Liver (tissue), 8 donors: ENCODE measurements at regions not wholly inside any gene's neighbourhood (a gene's known extent, or its start where the extent isn't known, plus 50 kb on each side); places are given as distances from the start of the nearest gene placed in this dataset.
"Not testable (repeated sequence)": the region's sequence is repeated elsewhere in the genome, so short reads cannot be mapped to it uniquely, and the experiment has no call there.

Experiments
- DNase-seq: peaks from one replicate; pipeline ENCODE4 v3.0.0-alpha.2; 2017; ENCODE audit warnings: low spot score
- H3K27ac ChIP-seq, 2 donors: one replicate each; pipeline ENCODE4 v1.7.0; 2013; ENCODE audit warnings: inconsistent platforms in 2 of 2, low read length in 2 of 2, control low read depth in 1 of 2, low read depth in 1 of 2, mild to moderate bottlenecking in 1 of 2
- H3K27me3 ChIP-seq, 4 donors: one replicate each; pipeline versions ENCODE4 v1.6.1 to v1.7.0; 2013; ENCODE audit warnings: low read length in 3 of 4, inconsistent platforms in 1 of 4, mild to moderate bottlenecking in 1 of 4, moderate library complexity in 1 of 4; ENCODE audit not compliant: control insufficient read depth in 4 of 4, insufficient read depth in 4 of 4
- H3K36me3 ChIP-seq, 4 donors: one replicate each; pipeline versions ENCODE4 v1.6.1 to v1.7.0; 2013; ENCODE audit warnings: low read length in 3 of 4, mild to moderate bottlenecking in 3 of 4, low read depth in 1 of 4, moderate library complexity in 1 of 4; ENCODE audit not compliant: control insufficient read depth in 4 of 4, insufficient read depth in 3 of 4
- H3K4me1 ChIP-seq, 4 donors: one replicate each; pipeline versions ENCODE4 v1.6.1 to v1.7.0; 2013; ENCODE audit warnings: low read length in 3 of 4, mild to moderate bottlenecking in 3 of 4, moderate library complexity in 1 of 4; ENCODE audit not compliant: control insufficient read depth in 4 of 4, insufficient read depth in 4 of 4
- H3K4me3 ChIP-seq, 3 donors: one replicate each; pipeline versions ENCODE4 v1.6.1 to v1.7.0; 2013; ENCODE audit warnings: low read length in 3 of 3, control low read depth in 1 of 3, low read depth in 1 of 3, mild to moderate bottlenecking in 1 of 3
- H3K9ac ChIP-seq, 2 donors: one replicate each; pipeline ENCODE4 v1.7.0; 2013; ENCODE audit warnings: low read length in 2 of 2, mild to moderate bottlenecking in 2 of 2, moderate library complexity in 2 of 2, control low read depth in 1 of 2, low read depth in 1 of 2
- H3K9me3 ChIP-seq, 4 donors: one replicate each; pipeline versions ENCODE4 v1.6.1 to v1.7.0; 2013; ENCODE audit warnings: low read length in 3 of 4; ENCODE audit not compliant: control insufficient read depth in 4 of 4
- ATF3 ChIP-seq: IDR thresholded peaks from 2 replicates; pipeline ENCODE4 v1.6.1; 2016; ENCODE audit warnings: antibody characterized with exemption
- CTCF ChIP-seq: fragments of 150-350 bp; IDR thresholded peaks from 2 replicates; pipeline ENCODE4 v1.5.1; 2017; ENCODE audit warnings: improper control_type of control experiment, low read depth, low read length; ENCODE audit not compliant: missing input control
- EGR1 ChIP-seq, 2 donors: IDR thresholded peaks; 2 replicates each; pipeline ENCODE4 v1.6.1; 2016 to 2018; ENCODE audit warnings: antibody characterized with exemption in 2 of 2, low read depth in 2 of 2
- FOXA1 ChIP-seq: IDR thresholded peaks from 2 replicates; pipeline ENCODE4 v1.6.1; 2016; ENCODE audit warnings: antibody characterized with exemption
- FOXA2 ChIP-seq: IDR thresholded peaks from 2 replicates; pipeline ENCODE4 v1.6.1; 2016; ENCODE audit warnings: antibody characterized with exemption
- GABPA ChIP-seq, 2 donors: IDR thresholded peaks in 1 of 2; conservative IDR thresholded peaks in 1 of 2; 2 replicates each; pipeline ENCODE4 v1.6.1; 2016; ENCODE audit warnings: antibody characterized with exemption in 2 of 2, mild to moderate bottlenecking in 1 of 2, moderate library complexity in 1 of 2
- HNF4A ChIP-seq, 2 donors: conservative IDR thresholded peaks; 2 replicates each; pipeline ENCODE4 v1.6.1; 2016; ENCODE audit warnings: antibody characterized with exemption in 2 of 2, mild to moderate bottlenecking in 2 of 2
- HNF4G ChIP-seq: IDR thresholded peaks from 2 replicates; pipeline ENCODE4 v1.6.1; 2016; ENCODE audit warnings: antibody characterized with exemption
- JUND ChIP-seq, 2 donors: IDR thresholded peaks; 2 replicates each; pipeline ENCODE4 v1.6.1; 2016; ENCODE audit warnings: antibody characterized with exemption in 2 of 2
- MAX ChIP-seq: IDR thresholded peaks from 2 replicates; pipeline ENCODE4 v1.6.1; 2016; ENCODE audit warnings: antibody characterized with exemption
- NR2F2 ChIP-seq: IDR thresholded peaks from 2 replicates; pipeline ENCODE4 v1.6.1; 2016; ENCODE audit warnings: antibody characterized with exemption
- RAD21 ChIP-seq, 2 donors: IDR thresholded peaks; 2 replicates each; pipeline ENCODE4 v1.6.1; 2016; ENCODE audit warnings: antibody characterized with exemption in 2 of 2, mild to moderate bottlenecking in 2 of 2
- RXRA ChIP-seq, 2 donors: IDR thresholded peaks; 2 replicates each; pipeline ENCODE4 v1.6.1; 2017 to 2018; ENCODE audit warnings: antibody characterized with exemption in 2 of 2, mild to moderate bottlenecking in 1 of 2
- SP1 ChIP-seq: IDR thresholded peaks from 2 replicates; pipeline ENCODE4 v1.6.1; 2018; ENCODE audit warnings: antibody characterized with exemption, mild to moderate bottlenecking
- TAF1 ChIP-seq: conservative IDR thresholded peaks from 2 replicates; pipeline ENCODE4 v1.6.1; 2016; ENCODE audit warnings: antibody characterized with exemption, mild to moderate bottlenecking
- YY1 ChIP-seq: IDR thresholded peaks from 2 replicates; pipeline ENCODE4 v1.6.1; 2016; ENCODE audit warnings: antibody characterized with exemption, mild to moderate bottlenecking
- ZBTB33 ChIP-seq: IDR thresholded peaks from 2 replicates; pipeline ENCODE4 v1.6.1; 2016; ENCODE audit warnings: antibody characterized with exemption
- WGBS: extraction: QIAGEN DNeasy Blood & Tissue Kit; methylation state at CpG from one replicate; pipeline ENCODE4 v1.1.7; 2013; 5-methylcytosine and 5-hydroxymethylcytosine counted together
- donor health status: healthy.
- donor health status: healthy.
- donor health status: healthy.
- donor health status: healthy.
- donor health status: healthy.

- peaks cover 0 to 3% (median 0%) of the 10 kb centered on the region in 4 donors for H3K27me3 ChIP-seq
- no peak overlapping the region for H3K4me3 ChIP-seq
- no peaks in the 10 kb centered on the region for H3K9me3 ChIP-seq
- H3K36me3 ChIP-seq = no peaks in the 10 kb centered on the region
- no peak overlapping the region for H3K9ac ChIP-seq
- H3K27ac ChIP-seq = no peak overlapping the region
- TF ChIP-seq HNF4G (no peak), EGR1 (IDR thresholded peaks at IDR 0.05; ENCODE audit: low read depth in 2 of 2) (no peak), YY1 (no peak), GABPA (IDR thresholded peaks at IDR 0.05 in 1 of 2, conservative IDR thresholded peaks at IDR 0.05 in 1 of 2) (no peak), RXRA (IDR thresholded peaks at IDR 0.05) (no peak), HNF4A (conservative IDR thresholded peaks at IDR 0.05) (no peak), MAX (no peak), ATF3 (no peak), CTCF (no peak), FOXA2 (no peak)
- H3K4me1 ChIP-seq = no peaks in the 10 kb centered on the region
- no peak for DNase-seq
Observed at GRCh38 chr7:142437741-142438140, 179.9 kb upstream of the PRSS58 start.

- no peaks in the 10 kb centered on the region for H3K4me1 ChIP-seq
- no peaks in the 10 kb centered on the region for H3K36me3 ChIP-seq
- 74% methylated on average over 2 of the region's 2 CpGs for WGBS
- no peak for TF ChIP-seq JUND (IDR thresholded peaks at IDR 0.05)
- H3K9ac ChIP-seq = no peak overlapping the region
- H3K4me3 ChIP-seq = no peak overlapping the region
- no peak overlapping the region for H3K27ac ChIP-seq
- no peaks in the 10 kb centered on the region for H3K9me3 ChIP-seq
- DNase-seq = no peak
- H3K27me3 ChIP-seq = peaks cover 0 to 4% (median 2%) of the 10 kb centered on the region in 4 donors
Observed at GRCh38 chr7:142436601-142437000, 178.7 kb upstream of the PRSS58 start.

GRCh38 chr7:142435606-142436005 is 177.7 kb upstream of the PRSS58 start:
- H3K27ac ChIP-seq, H3K9me3 ChIP-seq, DNase-seq, H3K4me1 ChIP-seq, H3K27me3 ChIP-seq, H3K4me3 ChIP-seq, H3K36me3 ChIP-seq, H3K9ac ChIP-seq: not testable (repeated sequence)
- 65% methylated on average over 5 of the region's 5 CpGs for WGBS

- Histone ChIP-seq H3K27me3 (peaks cover 0 to 7% (median 2%) of the 10 kb centered on the region in 4 donors), H3K36me3 (no peaks in the 10 kb centered on the region), H3K9ac (no peak overlapping the region), H3K9me3 (no peaks in the 10 kb centered on the region), H3K27ac (no peak overlapping the region), H3K4me3 (no peak overlapping the region), H3K4me1 (no peaks in the 10 kb centered on the region)
- TF ChIP-seq FOXA1 (no peak), YY1 (no peak), RAD21 (IDR thresholded peaks at IDR 0.05) (no peak), NR2F2 (no peak), MAX (no peak), GABPA (IDR thresholded peaks at IDR 0.05 in 1 of 2, conservative IDR thresholded peaks at IDR 0.05 in 1 of 2) (no peak), RXRA (IDR thresholded peaks at IDR 0.05) (no peak), FOXA2 (no peak), ZBTB33 (no peak), TAF1 (no peak), SP1 (no peak), EGR1 (IDR thresholded peaks at IDR 0.05; ENCODE audit: low read depth in 2 of 2) (no peak)
- WGBS = 84% methylated on average over 7 of the region's 7 CpGs
- no peak for DNase-seq
Observed at GRCh38 chr7:142434666-142435167, 176.9 kb upstream of the PRSS58 start.

- DNase-seq, H3K36me3 ChIP-seq, H3K27ac ChIP-seq, H3K4me1 ChIP-seq, H3K27me3 ChIP-seq, H3K4me3 ChIP-seq, H3K9ac ChIP-seq, H3K9me3 ChIP-seq: not testable (repeated sequence)
- 66% methylated on average over 5 of the region's 5 CpGs for WGBS
Observed at GRCh38 chr7:142434133-142434532, 176.3 kb upstream of the PRSS58 start.
